A549 (cell line): ENCODE measurements at regions not wholly inside any gene's neighbourhood (a gene's known extent, or its start where the extent isn't known, plus 50 kb on each side); places are given as distances from the start of the nearest gene placed in this dataset.

Source experiments
- CBX8 ChIP-seq: fragments of 200-600 bp; sonication (generic); IDR thresholded peaks from 2 replicates; pipeline ENCODE4 v1.6.1; 2016
- CHD2 ChIP-seq: fragments of 150-350 bp; IDR thresholded peaks from 2 replicates; pipeline ENCODE4 v1.6.1; 2014; ENCODE audit warnings: low read length; ENCODE audit not compliant: partially characterized antibody
- EHMT2 ChIP-seq: fragments of 200-600 bp; sonication (generic); IDR thresholded peaks from 2 replicates; pipeline ENCODE4 v1.6.1; 2016; ENCODE audit warnings: antibody characterized with exemption, low read depth, mild to moderate bottlenecking, moderate library complexity
- JUNB ChIP-seq: fragments of >200 bp; sonication (Bioruptor Twin); formaldehyde crosslinking; IDR thresholded peaks from 2 replicates; pipeline ENCODE4 v1.6.1; 2016
- POLR2AphosphoS2 ChIP-seq: conservative IDR thresholded peaks from 2 replicates; pipeline ENCODE4 v1.6.1; 2012; ENCODE audit warnings: low read length, improper control_type of control experiment, inconsistent platforms
- RFX5 ChIP-seq: fragments of 450-650 bp; IDR thresholded peaks from 2 replicates; pipeline ENCODE4 v1.7.1; 2014; ENCODE audit warnings: antibody characterized with exemption, mild to moderate bottlenecking, moderate library complexity
- SMC3 ChIP-seq: fragments of >200 bp; sonication (Bioruptor Twin); formaldehyde crosslinking; IDR thresholded peaks from 3 replicates; pipeline ENCODE4 v1.6.1; 2018; ENCODE audit warnings: inconsistent platforms
- ZC3H11A ChIP-seq: fragments of 450-650 bp; IDR thresholded peaks from 2 replicates; pipeline ENCODE4 v1.6.1; 2014; ENCODE audit warnings: antibody characterized with exemption, mild to moderate bottlenecking
- TF ChIP-seq, protein P1 (sequence below): fragments of 450-650 bp; IDR thresholded peaks from 2 replicates; pipeline ENCODE4 v1.6.1; 2014; ENCODE audit warnings: antibody characterized with exemption

GRCh38 chr6:140346428-140346827 lies 972.0 kb upstream of the CITED2 start:
- TF ChIP-seq CBX8: no peak
- TF ChIP-seq ZC3H11A: no peak
- no peak for TF ChIP-seq RFX5
- TF ChIP-seq SMC3: no peak
- TF ChIP-seq, protein P1, sequence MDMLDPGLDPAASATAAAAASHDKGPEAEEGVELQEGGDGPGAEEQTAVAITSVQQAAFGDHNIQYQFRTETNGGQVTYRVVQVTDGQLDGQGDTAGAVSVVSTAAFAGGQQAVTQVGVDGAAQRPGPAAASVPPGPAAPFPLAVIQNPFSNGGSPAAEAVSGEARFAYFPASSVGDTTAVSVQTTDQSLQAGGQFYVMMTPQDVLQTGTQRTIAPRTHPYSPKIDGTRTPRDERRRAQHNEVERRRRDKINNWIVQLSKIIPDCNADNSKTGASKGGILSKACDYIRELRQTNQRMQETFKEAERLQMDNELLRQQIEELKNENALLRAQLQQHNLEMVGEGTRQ: no peak
- TF ChIP-seq CHD2: no peak
- TF ChIP-seq POLR2AphosphoS2: no peak
- TF ChIP-seq JUNB: no peak
- no peak for TF ChIP-seq EHMT2
